IMR-90 (cell line): ENCODE measurements at regions not wholly inside any gene's neighbourhood (a gene's known extent, or its start where the extent isn't known, plus 50 kb on each side); places are given as distances from the start of the nearest gene placed in this dataset.

Source experiments
- ATAC-seq: fragments of 200-7000 bp; cut with Tn5 transposase; 2 replicates; pipeline ENCODE4 v1.9.1; 2020; ENCODE audit warnings: low read depth, mild to moderate bottlenecking, moderate library complexity
- BruUV-seq: library from RNA; stranded (reverse); fragments of 400-500 nt; replicated peaks from 2 replicates; lab custom pipeline; 2021; lab: Mats Ljungman, UMichigan
- CTCF ChIA-PET: fragments of 300-600 bp; formaldehyde crosslinking; extraction: SDS; loops from one replicate; lab custom pipeline; 2021; ENCODE audit warnings: antibody characterized with exemption; lab: Yijun Ruan, JAX
- POLR2A ChIA-PET: fragments of 300-600 bp; sonication (Branson Sonifier 250); formaldehyde crosslinking; loops from one replicate; lab custom pipeline; 2022; ENCODE audit warnings: antibody characterized with exemption; ENCODE audit not compliant: unreplicated experiment; lab: Charles Lee
- DNase-seq: peaks from one replicate; pipeline ENCODE4 v3.0.0; 2013
- H2AFZ ChIP-seq: replicated peaks from 2 replicates; pipeline ENCODE3; 2013; ENCODE audit warnings: low read length, mild to moderate bottlenecking; ENCODE audit not compliant: poor library complexity
- H2AK5ac ChIP-seq: 2 replicates; pipeline ENCODE4 v1.6.1; 2013; ENCODE audit warnings: low read depth, low read length, inconsistent platforms
- H2AK9ac ChIP-seq: replicated peaks from 2 replicates; pipeline ENCODE3; 2013; ENCODE audit warnings: mild to moderate bottlenecking, low read depth, low read length, moderate library complexity; ENCODE audit not compliant: poor library complexity
- H2BK120ac ChIP-seq: 2 replicates; pipeline ENCODE4 v1.6.1; 2013; ENCODE audit warnings: low read depth, low read length, inconsistent platforms
- H2BK15ac ChIP-seq: 3 replicates; pipeline ENCODE4 v1.6.1; 2013; ENCODE audit warnings: low read depth, low read length, inconsistent platforms
- H2BK20ac ChIP-seq: 2 replicates; pipeline ENCODE4 v1.6.1; 2013; ENCODE audit warnings: low read depth, mild to moderate bottlenecking, inconsistent platforms, low read length, moderate library complexity
- H2BK5ac ChIP-seq: 2 replicates; pipeline ENCODE4 v1.6.1; 2013; ENCODE audit warnings: mild to moderate bottlenecking, low read depth, low read length, inconsistent platforms; ENCODE audit not compliant: poor library complexity, severe bottlenecking
- H3K14ac ChIP-seq: replicated peaks from 2 replicates; pipeline ENCODE4 v1.6.1; 2013; ENCODE audit warnings: low read depth, low read length, inconsistent platforms
- H3K18ac ChIP-seq: 2 replicates; pipeline ENCODE4 v1.6.1; 2013; ENCODE audit warnings: low read depth, low read length, control low read depth
- H3K23ac ChIP-seq: 2 replicates; pipeline ENCODE4 v1.6.1; 2013; ENCODE audit warnings: low read depth, low read length, inconsistent platforms
- H3K27ac ChIP-seq: 2 replicates; pipeline ENCODE4 v1.5.1; 2013; ENCODE audit warnings: mild to moderate bottlenecking, control low read depth, low read length; ENCODE audit not compliant: insufficient read depth
- H3K27me3 ChIP-seq: 2 replicates; pipeline ENCODE4 v1.6.1; 2013; ENCODE audit warnings: low read length; ENCODE audit not compliant: control insufficient read depth, insufficient read depth
- H3K36me3 ChIP-seq: 2 replicates; pipeline ENCODE4 v1.6.1; 2013; ENCODE audit warnings: low read length, mixed read lengths; ENCODE audit not compliant: control insufficient read depth, insufficient read depth
- H3K4ac ChIP-seq: 2 replicates; pipeline ENCODE4 v1.6.1; 2013; ENCODE audit warnings: low read depth, low read length, inconsistent platforms
- H3K4me1 ChIP-seq: 2 replicates; pipeline ENCODE4 v1.6.1; 2013; ENCODE audit warnings: low read length, mixed read lengths; ENCODE audit not compliant: control insufficient read depth, insufficient read depth
- H3K4me2 ChIP-seq: 2 replicates; pipeline ENCODE4 v1.6.1; 2013; ENCODE audit warnings: low read depth, mild to moderate bottlenecking, control low read depth, low read length, moderate library complexity
- H3K4me3 ChIP-seq: 2 replicates; pipeline ENCODE4 v1.5.1; 2013; ENCODE audit warnings: low read depth, mild to moderate bottlenecking, control low read depth, low read length, moderate library complexity; ENCODE audit not compliant: insufficient read depth
- H3K56ac ChIP-seq: 2 replicates; pipeline ENCODE4 v1.6.1; 2013; ENCODE audit warnings: low read length, inconsistent platforms; ENCODE audit not compliant: insufficient read depth; ENCODE audit errors: extremely low read depth
- H3K79me1 ChIP-seq, 2 experiments: 2 replicates each; pipeline ENCODE4 v1.6.1; 2013; ENCODE audit warnings: low read length in 2 of 2, inconsistent platforms in 1 of 2, low read depth in 1 of 2
- H3K9ac ChIP-seq: 2 replicates; pipeline ENCODE4 v1.6.1; 2013; ENCODE audit warnings: low read depth, low read length, control low read depth
- H3K9me1 ChIP-seq: 2 replicates; pipeline ENCODE4 v1.6.1; 2013; ENCODE audit warnings: low read length, inconsistent platforms; ENCODE audit not compliant: insufficient read depth
- H3K9me3 ChIP-seq: 2 replicates; pipeline ENCODE4 v1.6.1; 2013; ENCODE audit warnings: low read length; ENCODE audit not compliant: control insufficient read depth, insufficient read depth
- H4K20me1 ChIP-seq: 2 replicates; pipeline ENCODE4 v1.6.1; 2013; ENCODE audit warnings: low read length, inconsistent platforms; ENCODE audit not compliant: insufficient read depth
- H4K5ac ChIP-seq: 2 replicates; pipeline ENCODE4 v1.6.1; 2013; ENCODE audit warnings: mild to moderate bottlenecking, low read depth, low read length, control low read depth
- H4K8ac ChIP-seq, 2 experiments: 2 replicates each; pipeline ENCODE4 v1.6.1; 2013; ENCODE audit warnings: low read depth in 2 of 2, low read length in 2 of 2, control low read depth in 1 of 2, inconsistent platforms in 1 of 2
- H4K91ac ChIP-seq: 2 replicates; pipeline ENCODE4 v1.6.1; 2013; ENCODE audit warnings: low read depth, low read length, inconsistent platforms; ENCODE audit not compliant: insufficient read depth
- BHLHE40 ChIP-seq: fragments of 150-350 bp; IDR thresholded peaks from 2 replicates; pipeline ENCODE4 v1.6.1; 2016; ENCODE audit warnings: mild to moderate bottlenecking, low read depth, low read length
- CEBPB ChIP-seq: IDR thresholded peaks from 2 replicates; pipeline ENCODE4 v1.6.1; 2012; ENCODE audit warnings: low read depth, low read length, improper control_type of control experiment
- CHD1 ChIP-seq: IDR thresholded peaks from 2 replicates; pipeline ENCODE4 v1.6.1; 2012; ENCODE audit warnings: low read depth, low read length, improper control_type of control experiment
- MAFK ChIP-seq: IDR thresholded peaks from 2 replicates; pipeline ENCODE4 v1.6.1; 2012; ENCODE audit warnings: low read depth, low read length, improper control_type of control experiment
- NFE2L2 ChIP-seq: fragments of 150-350 bp; IDR thresholded peaks from 2 replicates; pipeline ENCODE4 v1.6.1; 2016; ENCODE audit warnings: low read depth, mild to moderate bottlenecking, low read length
- POLR2A ChIP-seq: IDR thresholded peaks from 2 replicates; pipeline ENCODE4 v1.6.1; 2012; ENCODE audit warnings: mild to moderate bottlenecking, low read depth, low read length
- RCOR1 ChIP-seq: IDR thresholded peaks from 2 replicates; pipeline ENCODE4 v1.6.1; 2012; ENCODE audit warnings: mild to moderate bottlenecking, low read length, improper control_type of control experiment; ENCODE audit not compliant: insufficient replicate concordance
- SMC3 ChIP-seq: fragments of 150-350 bp; IDR thresholded peaks from 2 replicates; pipeline ENCODE4 v1.6.1; 2016; ENCODE audit warnings: low read depth, mild to moderate bottlenecking, antibody characterized with exemption, low read length, moderate library complexity
- WGBS, 2 experiments: methylation state at CpG; one replicate each; pipeline versions ENCODE4 v1.1.5 to v1.1.7; 2013; ENCODE audit warnings: missing lambda C conversion rate in 2 of 2; ENCODE audit not compliant: insufficient read length in 1 of 2; ENCODE audit errors: extremely low coverage in 2 of 2; 5-methylcytosine and 5-hydroxymethylcytosine counted together
- dilution Hi-C: fragments of 300-500 bp; cut with HindIII; formaldehyde crosslinking; loops from one replicate; pipeline ENCODE4 v1.14.3; 2018; ENCODE audit warnings: low sequenced_read_pairs; ENCODE audit not compliant: unreplicated experiment
- in situ Hi-C: fragments of 300-500 bp; cut with MboI; formaldehyde crosslinking; loops from 3 replicates; pipeline ENCODE4 v1.14.3; 2019; ENCODE audit warnings: low sequenced_read_pairs, inconsistent platforms, mixed read lengths
- intact Hi-C: fragments of 100-400 bp; cut with micrococcal nuclease; formaldehyde crosslinking; loops from 2 replicates; pipeline ENCODE4 v1.10.0; 2022
- TF ChIP-seq, protein P1 (sequence below): fragments of 150-350 bp; IDR thresholded peaks from 2 replicates; pipeline ENCODE4 v1.6.1; 2017; ENCODE audit warnings: mild to moderate bottlenecking, antibody characterized with exemption, low read length, low read depth

- no peak overlapping the region for H3K4ac ChIP-seq
- H3K27me3 ChIP-seq = no peaks in the 10 kb centered on the region
- H2AFZ ChIP-seq = no peak overlapping the region
- no CpG with 5 or more reads among the region's 1 CpG for WGBS, 2 experiments
- TF ChIP-seq, protein P1, sequence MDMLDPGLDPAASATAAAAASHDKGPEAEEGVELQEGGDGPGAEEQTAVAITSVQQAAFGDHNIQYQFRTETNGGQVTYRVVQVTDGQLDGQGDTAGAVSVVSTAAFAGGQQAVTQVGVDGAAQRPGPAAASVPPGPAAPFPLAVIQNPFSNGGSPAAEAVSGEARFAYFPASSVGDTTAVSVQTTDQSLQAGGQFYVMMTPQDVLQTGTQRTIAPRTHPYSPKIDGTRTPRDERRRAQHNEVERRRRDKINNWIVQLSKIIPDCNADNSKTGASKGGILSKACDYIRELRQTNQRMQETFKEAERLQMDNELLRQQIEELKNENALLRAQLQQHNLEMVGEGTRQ = no peak
- no peak for TF ChIP-seq NFE2L2
- no peak for TF ChIP-seq SMC3
- no peak for TF ChIP-seq BHLHE40
- no peak for TF ChIP-seq CEBPB
- TF ChIP-seq POLR2A = no peak
- no peak for TF ChIP-seq RCOR1
- TF ChIP-seq MAFK = no peak
- TF ChIP-seq CHD1 = no peak
- no peak overlapping the region for H3K18ac ChIP-seq
- no peaks in the 10 kb centered on the region for H3K9me1 ChIP-seq
- no peak overlapping the region for H2AK9ac ChIP-seq
- no peaks in the 10 kb centered on the region for H3K4me1 ChIP-seq
- H2BK120ac ChIP-seq = no peak overlapping the region
- H3K9ac ChIP-seq = no peak overlapping the region
- H3K9me3 ChIP-seq = peaks cover 5% of the 10 kb centered on the region
- in situ Hi-C loops = no loop called here
- H4K91ac ChIP-seq = no peak overlapping the region
- no peaks in the 10 kb centered on the region for H4K20me1 ChIP-seq
- no peak overlapping the region for H2AK5ac ChIP-seq
- no peak overlapping the region for H3K27ac ChIP-seq
- dilution Hi-C loops = no loop called here
- ChIA-PET POLR2A (no interaction called here), CTCF (no interaction called here)
- H3K36me3 ChIP-seq = no peaks in the 10 kb centered on the region
- no peak overlapping the region for H2BK5ac ChIP-seq
- BruUV-seq = no TSS peak
- no peak overlapping the region for H3K4me3 ChIP-seq
- H4K5ac ChIP-seq = no peak overlapping the region
- H2BK20ac ChIP-seq = no peak overlapping the region
- H3K23ac ChIP-seq = no peak overlapping the region
- H2BK15ac ChIP-seq = no peak overlapping the region
- H3K79me1 ChIP-seq = no peaks in the 10 kb centered on the region
- DNase-seq = no peak
- H3K56ac ChIP-seq = no peak overlapping the region
- H4K8ac ChIP-seq = no peak overlapping the region
- no peak overlapping the region for H3K14ac ChIP-seq
- intact Hi-C loops = no loop called here
- no peak overlapping the region for H3K4me2 ChIP-seq
- no peak for ATAC-seq
Measured at GRCh38 chr16:35480361-35480760, 2020.9 kb downstream of the TP53TG3F start.
